ENCODE measurements at regions not wholly inside any gene's neighbourhood (a gene's known extent, or its start where the extent isn't known, plus 50 kb on each side); places are given as distances from the start of the nearest gene placed in this dataset.
A peak's percentile ranks its signal among the peaks of the same experiment; 100 is the strongest.

- DNase-seq (ENCODE audit: low spot score), result peak; percentile 26
These were observed 277.5 kb downstream of the CTTN start for GRCh38 chr11:70675697-70676374.

GRCh38 chr11:70677232-70677916 lies 279.0 kb downstream of the CTTN start:
- no peak for DNase-seq (ENCODE audit: low spot score)

- DNase-seq (ENCODE audit: low spot score), result no peak
These were observed 280.9 kb downstream of the CTTN start for GRCh38 chr11:70678931-70679900.

GRCh38 chr11:70680781-70681281 lies 282.5 kb downstream of the CTTN start:
- DNase-seq (ENCODE audit: low spot score), result no peak

- no peak for DNase-seq (ENCODE audit: low spot score)
These were observed 283.7 kb downstream of the CTTN start for GRCh38 chr11:70682056-70682455.

GRCh38 chr11:70682760-70683159 lies 284.4 kb downstream of the CTTN start:
- DNase-seq (ENCODE audit: low spot score), result no peak

- no peak for DNase-seq (ENCODE audit: low spot score)
These were observed 289.4 kb downstream of the CTTN start for GRCh38 chr11:70687716-70688115.

- no peak for DNase-seq (ENCODE audit: low spot score)
These were observed 289.8 kb downstream of the CTTN start for GRCh38 chr11:70688142-70688541.

GRCh38 chr11:70689764-70690163 lies 291.4 kb downstream of the CTTN start:
- no peak for DNase-seq (ENCODE audit: low spot score)

- DNase-seq (ENCODE audit: low spot score), result no peak
These were observed 293.8 kb downstream of the CTTN start for GRCh38 chr11:70692131-70692530.

GRCh38 chr11:70694371-70694770 lies 296.0 kb downstream of the CTTN start:
- DNase-seq (ENCODE audit: low spot score), result no peak

- no peak for DNase-seq (ENCODE audit: low spot score)
These were observed 297.0 kb downstream of the CTTN start for GRCh38 chr11:70695086-70695960.

- no peak for DNase-seq (ENCODE audit: low spot score)
These were observed 297.7 kb downstream of the CTTN start for GRCh38 chr11:70696076-70696475.

- no peak for DNase-seq (ENCODE audit: low spot score)
These were observed 298.2 kb downstream of the CTTN start for GRCh38 chr11:70696564-70696963.

- no peak for DNase-seq (ENCODE audit: low spot score)
These were observed 299.4 kb downstream of the CTTN start for GRCh38 chr11:70697701-70698100.

- no peak for DNase-seq (ENCODE audit: low spot score)
These were observed 300.5 kb downstream of the CTTN start for GRCh38 chr11:70698871-70699270.

- DNase-seq (ENCODE audit: low spot score), result no peak
These were observed 301.2 kb downstream of the CTTN start for GRCh38 chr11:70699294-70700221.

- no peak for DNase-seq (ENCODE audit: low spot score)
These were observed 302.1 kb downstream of the CTTN start for GRCh38 chr11:70700453-70700852.

- no peak for DNase-seq (ENCODE audit: low spot score)
These were observed 302.5 kb downstream of the CTTN start for GRCh38 chr11:70700871-70701270.

- no peak for DNase-seq (ENCODE audit: low spot score)
These were observed 303.8 kb downstream of the CTTN start for GRCh38 chr11:70702040-70702648.

Measured in hematopoietic multipotent progenitor cell treated with erythropoietin and hydrocortisone succinate and interleukin-3 and kit ligand, for 15 days (in vitro differentiated cells).